ENCODE measurements at regions not wholly inside any gene's neighbourhood (a gene's known extent, or its start where the extent isn't known, plus 50 kb on each side); places are given as distances from the start of the nearest gene placed in this dataset.

DNA sequence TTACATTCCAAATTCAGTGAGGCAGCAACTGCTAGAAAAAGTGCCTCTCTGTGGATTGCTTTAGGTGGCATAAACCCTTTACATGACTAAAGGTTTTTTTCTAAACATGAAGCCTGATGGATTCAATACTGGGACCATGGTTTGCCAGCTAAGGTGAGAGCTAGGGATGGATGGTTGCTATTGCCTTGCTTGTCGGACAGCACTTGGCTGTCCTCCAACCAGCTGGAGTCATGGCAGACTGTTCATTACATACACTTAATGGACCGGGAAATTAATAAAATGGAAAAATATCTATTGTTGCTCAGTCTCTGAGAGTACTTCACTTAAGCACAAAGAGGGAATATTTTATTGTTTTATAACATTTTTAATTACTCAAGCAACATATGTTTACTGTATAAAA is 116.9 kb upstream of the TRPC7 start:
- TF ChIP-seq SIN3A (IDR thresholded peaks at IDR 0.05; ENCODE audit: borderline replicate concordance, insufficient read depth, low read length) (no peak), FOXP2 (optimal IDR thresholded peaks at IDR 0.05; ENCODE audit: borderline replicate concordance, extremely low read depth, extremely low read length, insufficient read depth) (no peak)
- TF ChIP-seq, protein P1, sequence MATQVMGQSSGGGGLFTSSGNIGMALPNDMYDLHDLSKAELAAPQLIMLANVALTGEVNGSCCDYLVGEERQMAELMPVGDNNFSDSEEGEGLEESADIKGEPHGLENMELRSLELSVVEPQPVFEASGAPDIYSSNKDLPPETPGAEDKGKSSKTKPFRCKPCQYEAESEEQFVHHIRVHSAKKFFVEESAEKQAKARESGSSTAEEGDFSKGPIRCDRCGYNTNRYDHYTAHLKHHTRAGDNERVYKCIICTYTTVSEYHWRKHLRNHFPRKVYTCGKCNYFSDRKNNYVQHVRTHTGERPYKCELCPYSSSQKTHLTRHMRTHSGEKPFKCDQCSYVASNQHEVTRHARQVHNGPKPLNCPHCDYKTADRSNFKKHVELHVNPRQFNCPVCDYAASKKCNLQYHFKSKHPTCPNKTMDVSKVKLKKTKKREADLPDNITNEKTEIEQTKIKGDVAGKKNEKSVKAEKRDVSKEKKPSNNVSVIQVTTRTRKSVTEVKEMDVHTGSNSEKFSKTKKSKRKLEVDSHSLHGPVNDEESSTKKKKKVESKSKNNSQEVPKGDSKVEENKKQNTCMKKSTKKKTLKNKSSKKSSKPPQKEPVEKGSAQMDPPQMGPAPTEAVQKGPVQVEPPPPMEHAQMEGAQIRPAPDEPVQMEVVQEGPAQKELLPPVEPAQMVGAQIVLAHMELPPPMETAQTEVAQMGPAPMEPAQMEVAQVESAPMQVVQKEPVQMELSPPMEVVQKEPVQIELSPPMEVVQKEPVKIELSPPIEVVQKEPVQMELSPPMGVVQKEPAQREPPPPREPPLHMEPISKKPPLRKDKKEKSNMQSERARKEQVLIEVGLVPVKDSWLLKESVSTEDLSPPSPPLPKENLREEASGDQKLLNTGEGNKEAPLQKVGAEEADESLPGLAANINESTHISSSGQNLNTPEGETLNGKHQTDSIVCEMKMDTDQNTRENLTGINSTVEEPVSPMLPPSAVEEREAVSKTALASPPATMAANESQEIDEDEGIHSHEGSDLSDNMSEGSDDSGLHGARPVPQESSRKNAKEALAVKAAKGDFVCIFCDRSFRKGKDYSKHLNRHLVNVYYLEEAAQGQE (IDR thresholded peaks at IDR 0.05; ENCODE audit: insufficient read depth in 1 of 2, low read depth in 2 of 2, low read length in 2 of 2) = no peak
